ENCODE measurements at regions not wholly inside any gene's neighbourhood (a gene's known extent, or its start where the extent isn't known, plus 50 kb on each side); places are given as distances from the start of the nearest gene placed in this dataset.

- no peak for TF ChIP-seq CTCF (IDR thresholded peaks at IDR 0.05)
- no peak for TF ChIP-seq SMC3 (IDR thresholded peaks at IDR 0.05; ENCODE audit: low read depth, low read length)
- no peak for TF ChIP-seq POLR2AphosphoS5 (IDR thresholded peaks at IDR 0.05; ENCODE audit: low read depth, low read length)
- TF ChIP-seq ELF1 (IDR thresholded peaks at IDR 0.05), result no peak
- TF ChIP-seq GATA2 (CRISPR knock-in tag; IDR thresholded peaks at IDR 0.05), result no peak
- TF ChIP-seq SIN3A (IDR thresholded peaks at IDR 0.05; ENCODE audit: borderline replicate concordance, low read depth, low read length), result no peak
- TF ChIP-seq TCF12 (IDR thresholded peaks at IDR 0.05), result no peak
- no peak for TF ChIP-seq RAD21 (IDR thresholded peaks at IDR 0.05; ENCODE audit: low read length)
- TF ChIP-seq USF2 (IDR thresholded peaks at IDR 0.05; ENCODE audit: borderline replicate concordance, low read depth, low read length), result no peak
- TF ChIP-seq RFX5 (IDR thresholded peaks at IDR 0.05; ENCODE audit: low read length), result no peak
Measured at GRCh38 chr9:26462213-26462612, 430.4 kb downstream of the CAAP1 start.

Measured in SK-N-SH (cell line).